Ishikawa (cell line): ENCODE measurements at regions not wholly inside any gene's neighbourhood (a gene's known extent, or its start where the extent isn't known, plus 50 kb on each side); places are given as distances from the start of the nearest gene placed in this dataset.

Experiments used
- CEBPB ChIP-seq: IDR thresholded peaks from 2 replicates; pipeline ENCODE4 v1.6.1; 2012
- CREB1 ChIP-seq: IDR thresholded peaks from 2 replicates; pipeline ENCODE4 v1.6.1; 2012; ENCODE audit warnings: low read depth
- EGR1 ChIP-seq: IDR thresholded peaks from 2 replicates; pipeline ENCODE4 v1.6.1; 2012
- EP300 ChIP-seq: IDR thresholded peaks from 2 replicates; pipeline ENCODE4 v1.6.1; 2012; ENCODE audit warnings: borderline replicate concordance
- FOXM1 ChIP-seq: IDR thresholded peaks from 2 replicates; pipeline ENCODE4 v1.6.1; 2012; ENCODE audit warnings: low read depth, borderline replicate concordance
- NFIC ChIP-seq: IDR thresholded peaks from 2 replicates; pipeline ENCODE4 v1.6.1; 2012
- RAD21 ChIP-seq: IDR thresholded peaks from 2 replicates; pipeline ENCODE4 v1.6.1; 2012; ENCODE audit warnings: low read depth
- REST ChIP-seq: IDR thresholded peaks from 2 replicates; pipeline ENCODE4 v1.6.1; 2012; ENCODE audit warnings: low read depth, mild to moderate bottlenecking
- TAF1 ChIP-seq: IDR thresholded peaks from 2 replicates; pipeline ENCODE4 v1.6.1; 2012; ENCODE audit warnings: low read depth, mild to moderate bottlenecking
- TCF12 ChIP-seq: IDR thresholded peaks from 2 replicates; pipeline ENCODE4 v1.6.1; 2012; ENCODE audit warnings: low read depth
- TEAD4 ChIP-seq: IDR thresholded peaks from 2 replicates; pipeline ENCODE4 v1.6.1; 2012
- YY1 ChIP-seq: IDR thresholded peaks from 2 replicates; pipeline ENCODE4 v1.6.1; 2012; ENCODE audit warnings: low read depth
- ZBTB7A ChIP-seq: IDR thresholded peaks from 2 replicates; pipeline ENCODE4 v1.6.1; 2012; ENCODE audit warnings: low read depth
- TF ChIP-seq, protein P1 (sequence below): IDR thresholded peaks from 2 replicates; pipeline ENCODE4 v1.6.1; 2012
- TF ChIP-seq, protein P2 (sequence below): IDR thresholded peaks from 2 replicates; pipeline ENCODE4 v1.6.1; 2012

GRCh38 chr4:38568768-38569167 is 95.2 kb upstream of the KLF3 start:
- no peak for TF ChIP-seq EGR1

DNA sequence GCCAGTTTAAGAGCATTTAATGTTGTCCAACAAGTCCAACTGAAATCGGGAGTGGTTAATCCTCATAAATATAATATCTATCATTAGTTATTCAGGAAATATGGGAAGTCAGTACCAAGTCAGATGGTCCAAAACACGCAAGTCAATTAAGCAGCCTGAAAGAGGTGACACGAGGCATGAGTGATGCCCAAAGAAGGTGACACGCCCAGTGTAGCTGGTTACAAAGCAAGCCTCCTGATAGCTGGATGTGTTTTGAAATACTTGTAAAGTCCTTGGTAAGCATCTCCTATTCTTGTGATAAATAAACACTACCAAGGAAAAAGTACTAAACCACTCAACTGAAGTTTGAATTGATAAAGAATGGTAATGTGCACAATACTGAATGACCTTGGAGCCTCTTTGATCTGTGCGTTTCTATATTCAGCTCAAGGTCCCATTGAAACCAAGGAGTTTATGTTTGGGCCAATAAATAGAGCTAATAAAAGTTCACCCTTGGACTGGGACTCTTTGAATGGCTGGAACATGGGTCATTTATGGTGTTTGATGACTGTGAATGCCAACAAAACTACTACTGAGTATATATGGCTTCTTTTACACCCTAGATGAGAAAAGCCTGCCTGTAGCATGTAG is 93.2 kb upstream of the KLF3 start:
- TF ChIP-seq EGR1 = no peak
- TF ChIP-seq TEAD4 = no peak
- TF ChIP-seq, protein P1, sequence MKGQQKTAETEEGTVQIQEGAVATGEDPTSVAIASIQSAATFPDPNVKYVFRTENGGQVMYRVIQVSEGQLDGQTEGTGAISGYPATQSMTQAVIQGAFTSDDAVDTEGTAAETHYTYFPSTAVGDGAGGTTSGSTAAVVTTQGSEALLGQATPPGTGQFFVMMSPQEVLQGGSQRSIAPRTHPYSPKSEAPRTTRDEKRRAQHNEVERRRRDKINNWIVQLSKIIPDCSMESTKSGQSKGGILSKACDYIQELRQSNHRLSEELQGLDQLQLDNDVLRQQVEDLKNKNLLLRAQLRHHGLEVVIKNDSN = no peak
- TF ChIP-seq, protein P2, sequence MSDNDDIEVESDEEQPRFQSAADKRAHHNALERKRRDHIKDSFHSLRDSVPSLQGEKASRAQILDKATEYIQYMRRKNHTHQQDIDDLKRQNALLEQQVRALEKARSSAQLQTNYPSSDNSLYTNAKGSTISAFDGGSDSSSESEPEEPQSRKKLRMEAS = no peak
- no peak for TF ChIP-seq TAF1
- no peak for TF ChIP-seq CREB1
- no peak for TF ChIP-seq NFIC
- TF ChIP-seq ZBTB7A = no peak
- TF ChIP-seq YY1 = no peak
- TF ChIP-seq CEBPB = no peak
- TF ChIP-seq EP300 = no peak
- no peak for TF ChIP-seq FOXM1
- no peak for TF ChIP-seq TCF12
- TF ChIP-seq RAD21 = no peak
- TF ChIP-seq REST = no peak

DNA sequence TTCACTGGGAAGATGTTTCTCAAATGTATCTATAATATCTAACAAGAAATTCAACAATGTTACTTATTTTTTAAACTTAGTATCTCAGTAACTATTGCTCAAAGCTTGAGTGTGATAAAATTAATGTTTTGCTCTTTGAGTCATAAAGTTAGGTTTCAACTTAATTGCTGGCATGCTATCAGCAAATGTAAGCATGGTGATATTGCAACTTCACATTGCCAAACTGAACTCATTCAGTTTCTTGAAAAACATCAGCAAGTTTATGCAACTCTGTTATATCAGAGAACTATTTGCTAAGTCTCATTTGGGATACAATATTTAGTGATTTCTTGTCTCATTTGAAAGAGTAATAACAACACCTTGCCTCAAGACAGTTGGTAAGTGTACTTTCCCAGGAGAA is 91.2 kb upstream of the KLF3 start:
- TF ChIP-seq EGR1 (no peak), REST (no peak), ZBTB7A (no peak), YY1 (no peak)

- peak; percentile 77 for TF ChIP-seq EGR1
- peak; percentile 47; the same call in 1 of the 2 replicates for TF ChIP-seq RAD21
- no peak for TF ChIP-seq TEAD4
- TF ChIP-seq EP300 = no peak
- no peak for TF ChIP-seq TCF12
- no peak for TF ChIP-seq CEBPB
- no peak for TF ChIP-seq YY1
- TF ChIP-seq ZBTB7A = no peak
Observed at GRCh38 chr4:38574559-38575333, 89.3 kb upstream of the KLF3 start.

- TF ChIP-seq, protein P2 = no peak
- no peak for TF ChIP-seq CEBPB
Observed at GRCh38 chr4:38576767-38577166, 87.2 kb upstream of the KLF3 start.

DNA sequence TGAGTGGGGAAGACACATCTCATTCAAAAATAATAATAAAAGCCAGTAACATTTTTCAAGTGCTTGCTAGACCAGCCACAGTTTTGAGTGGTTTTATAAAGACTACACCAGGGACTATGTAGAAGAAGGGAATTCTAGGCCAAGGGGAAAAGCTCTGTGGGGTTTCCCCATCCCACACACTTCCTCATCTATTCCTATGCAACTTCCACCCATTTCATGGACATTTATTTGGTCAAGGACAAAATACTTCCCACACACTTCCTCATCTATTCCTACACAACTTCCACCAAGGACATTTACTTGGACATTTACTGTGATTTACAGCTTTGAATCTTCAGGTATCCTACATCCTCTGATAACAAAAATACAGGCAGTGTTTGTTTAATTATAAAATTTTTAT is 86.5 kb upstream of the KLF3 start:
- TF ChIP-seq TCF12 (no peak), CEBPB (no peak)

DNA sequence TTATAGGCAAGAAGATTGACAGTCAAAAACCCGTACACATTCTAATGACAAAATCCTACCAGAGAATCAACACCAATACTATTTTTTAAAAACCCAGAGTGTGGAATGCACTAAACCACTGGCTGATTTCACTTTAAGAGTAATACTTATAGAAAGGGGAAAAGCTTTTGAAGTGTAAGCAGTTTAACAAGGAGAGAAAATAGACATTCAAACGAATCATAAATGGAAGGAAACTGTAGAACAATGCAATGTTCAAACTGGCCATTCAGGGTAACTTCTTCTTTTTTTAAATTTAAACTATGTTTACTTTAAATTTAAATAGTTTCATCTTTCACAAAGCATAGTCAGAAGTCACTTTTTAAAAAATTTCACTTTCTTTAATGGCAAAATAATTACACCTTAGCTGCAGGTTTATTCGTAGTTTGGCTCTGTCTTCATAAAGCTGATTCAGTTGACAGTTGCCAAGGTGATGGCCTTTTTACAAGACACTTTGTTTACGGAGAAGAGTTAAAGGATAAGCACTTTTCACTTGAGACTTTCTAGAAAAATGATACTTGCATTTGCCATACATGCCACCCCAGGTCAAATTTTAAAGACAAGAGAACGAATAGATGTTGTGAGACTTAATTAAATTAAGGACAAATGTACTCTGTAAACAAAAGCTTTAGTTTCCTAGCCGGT is 82.4 kb upstream of the KLF3 start:
- no peak for TF ChIP-seq REST
- TF ChIP-seq YY1 = no peak
- no peak for TF ChIP-seq TCF12
- TF ChIP-seq EP300 = no peak
- no peak for TF ChIP-seq TEAD4
- TF ChIP-seq TAF1 = no peak
- TF ChIP-seq, protein P2 = no peak
- TF ChIP-seq EGR1 = no peak
- TF ChIP-seq FOXM1 = no peak
- no peak for TF ChIP-seq RAD21
- no peak for TF ChIP-seq CREB1
- TF ChIP-seq ZBTB7A = no peak
- TF ChIP-seq, protein P1 = no peak
- no peak for TF ChIP-seq NFIC
- no peak for TF ChIP-seq CEBPB
